K562 (cell line): ENCODE measurements at regions not wholly inside any gene's neighbourhood (a gene's known extent, or its start where the extent isn't known, plus 50 kb on each side); places are given as distances from the start of the nearest gene placed in this dataset.

ENCODE experiments used
- ATAC-seq: fragments of 200-7000 bp; cut with Tn5 transposase; 3 replicates; pipeline ENCODE4 v1.9.1; 2020; ENCODE audit warnings: moderate library complexity
- BruUV-seq: library from RNA; stranded (reverse); fragments of 400-500 nt; replicated peaks from 2 replicates; lab custom pipeline; 2021; lab: Mats Ljungman, UMichigan
- CTCF ChIA-PET: fragments of 300-600 bp; formaldehyde crosslinking; extraction: SDS; loops from one replicate; lab custom pipeline; 2021; ENCODE audit warnings: low intra/inter-chr PET ratio; lab: Yijun Ruan, JAX
- POLR2A ChIA-PET: fragments of 300-600, 350-650 bp; sonication (Branson Sonifier 250); formaldehyde crosslinking; extraction: SDS; loops from one replicate; lab custom pipeline; 2021; ENCODE audit warnings: antibody characterized with exemption, inconsistent platforms; lab: Yijun Ruan, JAX
- DNase-seq, 4 experiments: peaks; one replicate each; pipeline versions ENCODE4 v3.0.0 to v3.0.0-alpha.2; 2011 to 2018; ENCODE audit warnings: low spot score in 3 of 4, mixed read lengths in 3 of 4; ENCODE audit errors: extremely low read depth in 1 of 4
- FAIRE-seq: peaks from 2 replicates; lab custom pipeline; 2011; peaks lifted over from hg19 to GRCh38; lab: Jason Lieb, UNC
- H2AFZ ChIP-seq: 2 replicates; pipeline ENCODE4 v1.6.0; 2011; ENCODE audit warnings: low read depth, low read length, control low read depth, inconsistent platforms
- H3K27ac ChIP-seq: fragments of 200-600 bp; 3 replicates; pipeline ENCODE4 v1.8.0; 2011; ENCODE audit warnings: low read depth, mild to moderate bottlenecking, control low read depth, inconsistent platforms, low read length, moderate library complexity, mixed read lengths; ENCODE audit errors: extremely low read depth
- H3K27me3 ChIP-seq, 2 experiments: fragments of 300-600 bp in 1 of 2; 2 replicates in 1 of 2; 3 replicates in 1 of 2; pipeline versions ENCODE4 v1.6.0 to v1.8.0; 2011; ENCODE audit warnings: inconsistent platforms in 2 of 2, low read length in 2 of 2, mild to moderate bottlenecking in 1 of 2, mixed read lengths in 1 of 2, moderate library complexity in 1 of 2; ENCODE audit not compliant: control insufficient read depth in 2 of 2, insufficient read depth in 2 of 2
- H3K36me3 ChIP-seq: fragments of 300-600 bp; 3 replicates; pipeline ENCODE4 v1.8.0; 2011; ENCODE audit warnings: mild to moderate bottlenecking, low read length, inconsistent platforms; ENCODE audit not compliant: control insufficient read depth, insufficient read depth
- H3K4me1 ChIP-seq, 2 experiments: fragments of 200-600 bp in 1 of 2; replicated peaks in 1 of 2; 2 replicates in 1 of 2; 3 replicates in 1 of 2; pipeline versions ENCODE4 v1.5.1 to v1.8.0; 2011; ENCODE audit warnings: inconsistent platforms in 2 of 2, low read length in 2 of 2, mild to moderate bottlenecking in 1 of 2, mixed read lengths in 1 of 2, moderate library complexity in 1 of 2; ENCODE audit not compliant: control insufficient read depth in 2 of 2, insufficient read depth in 2 of 2
- H3K4me2 ChIP-seq: 2 replicates; pipeline ENCODE4 v1.6.1; 2011; ENCODE audit warnings: low read length, control low read depth, inconsistent platforms, mixed read lengths; ENCODE audit not compliant: insufficient read depth
- H3K4me3 ChIP-seq: fragments of 200-600 bp; sonication (generic), shearing (Covaris generic); 2 replicates; pipeline ENCODE4 v1.5.1; 2016; ENCODE audit warnings: control low read depth, inconsistent platforms
- H3K79me2 ChIP-seq: fragments of 200-600 bp; 3 replicates; pipeline ENCODE4 v1.8.0; 2011; ENCODE audit warnings: low read length, inconsistent platforms; ENCODE audit not compliant: control insufficient read depth, insufficient read depth
- H3K9ac ChIP-seq, 2 experiments: 2 replicates each; pipeline versions ENCODE4 v1.6.0 to v1.6.1; 2011; ENCODE audit warnings: low read depth in 2 of 2, low read length in 2 of 2, control low read depth in 1 of 2, inconsistent platforms in 1 of 2, mild to moderate bottlenecking in 1 of 2, mixed read lengths in 1 of 2; ENCODE audit not compliant: insufficient read depth in 1 of 2
- H3K9me1 ChIP-seq: one replicate; pipeline ENCODE4 v1.6.0; 2011; ENCODE audit warnings: inconsistent platforms, mild to moderate bottlenecking, low read length, moderate library complexity; ENCODE audit not compliant: control insufficient read depth, insufficient read depth
- H3K9me3 ChIP-seq: replicated peaks from 2 replicates; pipeline ENCODE4 v1.5.1; 2011; ENCODE audit warnings: low read depth, low read length, inconsistent platforms; ENCODE audit not compliant: control insufficient read depth, insufficient read depth
- H4K20me1 ChIP-seq: replicated peaks from 2 replicates; pipeline ENCODE4 v1.6.1; 2011; ENCODE audit warnings: low read length, inconsistent platforms, mixed read lengths; ENCODE audit not compliant: control insufficient read depth, insufficient read depth
- ATF4 ChIP-seq: fragments of 450-650 bp; formaldehyde crosslinking; IDR thresholded peaks from 2 replicates; pipeline ENCODE4 v1.4.0; 2022; ENCODE audit warnings: mild to moderate bottlenecking, moderate library complexity
- CBX5 ChIP-seq: IDR thresholded peaks from 2 replicates; pipeline ENCODE4 v1.6.1; 2014; ENCODE audit warnings: low read depth, borderline replicate concordance
- NFIX ChIP-seq: fragments of 250-450 bp; sonication (Bioruptor Pico); IDR thresholded peaks from 2 replicates; pipeline ENCODE4 v1.4.0; 2020; ENCODE audit warnings: low read depth, mild to moderate bottlenecking, moderate library complexity
- PTRF ChIP-seq: fragments of 450-650 bp; IDR thresholded peaks from 2 replicates; pipeline ENCODE4 v1.6.1; 2016; ENCODE audit warnings: mild to moderate bottlenecking, missing genetic modification characterization, missing compliant biosample characterization
- RBFOX2 ChIP-seq: fragments of 200-400 bp; formaldehyde crosslinking; IDR thresholded peaks from 2 replicates; pipeline ENCODE4 v1.6.1; 2017; ENCODE audit warnings: low read depth, mild to moderate bottlenecking, low read length, moderate library complexity
- RCOR1 ChIP-seq, 2 experiments: IDR thresholded peaks; 2 replicates each; pipeline ENCODE4 v1.6.1; 2012; ENCODE audit warnings: low read depth in 2 of 2, low read length in 2 of 2, borderline replicate concordance in 1 of 2, improper control_type of control experiment in 1 of 2
- TBL1XR1 ChIP-seq, 2 experiments: IDR thresholded peaks; 2 replicates each; pipeline ENCODE4 v1.6.1; 2012; ENCODE audit warnings: improper control_type of control experiment in 2 of 2, low read length in 2 of 2, mild to moderate bottlenecking in 1 of 2
- WGBS: fragments of 100-300 bp; shearing (Covaris generic); methylation state at CpG from one replicate; pipeline ENCODE4 v1.1.6; 2016; ENCODE audit warnings: low coverage, mixed read lengths; ENCODE audit not compliant: insufficient coverage; ENCODE audit errors: missing lambda C conversion rate; 5-methylcytosine and 5-hydroxymethylcytosine counted together
- in situ Hi-C: fragments of 300-500 bp; cut with MboI; formaldehyde crosslinking; loops from 4 replicates; pipeline ENCODE4 v1.15.0; 2018; ENCODE audit warnings: inconsistent platforms, mixed read lengths
- intact Hi-C: fragments of 100-400 bp; cut with micrococcal nuclease; formaldehyde crosslinking; loops from 2 replicates; pipeline ENCODE4 v1.14.2; 2022

DNA sequence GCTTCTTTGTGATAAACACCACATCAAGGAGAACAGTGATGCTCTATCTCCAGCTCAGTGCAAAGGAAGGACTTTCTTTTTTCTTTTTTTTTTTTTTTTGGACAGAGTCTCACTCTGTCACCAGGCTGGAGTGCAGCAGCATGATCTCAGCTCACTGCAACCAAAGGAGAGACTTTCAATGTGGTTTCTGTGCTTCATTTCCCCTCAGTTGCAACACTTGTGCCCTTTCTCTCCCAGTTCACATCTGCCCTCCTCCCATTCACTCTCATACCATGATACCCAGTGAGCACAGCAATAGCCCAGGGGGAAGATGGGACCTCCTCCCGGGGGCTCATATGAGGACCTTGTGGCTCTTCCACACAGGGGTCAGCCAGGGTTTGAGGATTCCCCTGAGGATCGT is 110.0 kb downstream of the MTRR start:
- no peaks in the 10 kb centered on the region for H3K9me1 ChIP-seq
- intact Hi-C loops (no loop called here), in situ Hi-C loops (no loop called here)
- H3K9me3 ChIP-seq, result no peaks in the 10 kb centered on the region
- no peak overlapping the region for H3K9ac ChIP-seq
- H3K4me3 ChIP-seq, result no peak overlapping the region
- WGBS, result 0% methylated on average over 2 of the region's 2 CpGs
- H2AFZ ChIP-seq, result no peak overlapping the region
- no TSS peak for BruUV-seq
- H3K27me3 ChIP-seq, result 0 out of 5 replicates have a peak, but pooled peaks cover 0 to 4% of the 10 kb centered on the region in 2 experiments
- no peak for TF ChIP-seq NFIX (CRISPR knock-in tag)
- no peak for TF ChIP-seq CBX5
- TF ChIP-seq TBL1XR1 (IDR thresholded peaks at IDR 0.05; ENCODE audit: low read length in 2 of 2), result no peak
- no peak for TF ChIP-seq RBFOX2
- TF ChIP-seq ATF4 (CRISPR knock-in tag), result no peak
- TF ChIP-seq, all 486 proteins: peak for 0
- Histone ChIP-seq H4K20me1 (no peaks in the 10 kb centered on the region), H3K79me2 (no peaks in the 10 kb centered on the region), H3K27ac (no peak overlapping the region), H3K4me2 (no peak overlapping the region), H3K4me1 (peaks cover 0 to 4% of the 10 kb centered on the region in 2 experiments; a peak in 1 of 5 replicates), H3K36me3 (no peaks in the 10 kb centered on the region)
- ChIA-PET CTCF (no interaction called here), POLR2A (no interaction called here)
- FAIRE-seq (no peak), DNase-seq (no peak), ATAC-seq (no peak)

GRCh38 chr5:7980881-7981280 is 111.9 kb downstream of the MTRR start:
- 0% methylated on average over 1 of the region's 1 CpG for WGBS
- Histone ChIP-seq H3K9ac (no peak overlapping the region), H3K36me3 (no peaks in the 10 kb centered on the region), H4K20me1 (no peaks in the 10 kb centered on the region), H3K9me3 (no peaks in the 10 kb centered on the region), H3K27me3 (0 out of 5 replicates have a peak, but pooled peaks cover 0 to 4% of the 10 kb centered on the region in 2 experiments), H3K4me3 (no peak overlapping the region), H3K4me2 (no peak overlapping the region), H3K27ac (no peak overlapping the region), H2AFZ (no peak overlapping the region), H3K9me1 (no peaks in the 10 kb centered on the region), H3K79me2 (no peaks in the 10 kb centered on the region), H3K4me1 (peaks cover 0 to 4% of the 10 kb centered on the region in 2 experiments; a peak in 1 of 5 replicates)
- POLR2A ChIA-PET, result no interaction called here
- in situ Hi-C loops, result no loop called here
- intact Hi-C loops, result no loop called here
- DNase-seq (no peak), FAIRE-seq (no peak), ATAC-seq (no peak)
- no TSS peak for BruUV-seq
- CTCF ChIA-PET, result no interaction called here
- TF ChIP-seq RCOR1 (IDR thresholded peaks at IDR 0.05; ENCODE audit: borderline replicate concordance in 1 of 2, low read depth in 2 of 2, low read length in 2 of 2), result no peak
- no peak for TF ChIP-seq PTRF (tag)
